Retinal pigment epithelial cell (primary cell): ENCODE measurements at regions not wholly inside any gene's neighbourhood (a gene's known extent, or its start where the extent isn't known, plus 50 kb on each side); places are given as distances from the start of the nearest gene placed in this dataset.

Experiments used
- DNase-seq: peaks from one replicate; pipeline ENCODE4 v3.0.0-alpha.2; 2010; ENCODE audit warnings: low read depth
- H3K4me3 ChIP-seq: 2 replicates; pipeline ENCODE4 v1.5.1; 2011; ENCODE audit warnings: mild to moderate bottlenecking, low read length, control low read depth, moderate library complexity
- CTCF ChIP-seq: conservative IDR thresholded peaks from 2 replicates; pipeline ENCODE4 v1.5.1; 2011; ENCODE audit warnings: low read depth, low read length, control low read depth, inconsistent platforms

GRCh38 chr6:119587537-119587936, 238.0 kb upstream of the MAN1A1 start:
- no peak overlapping the region for H3K4me3 ChIP-seq
- TF ChIP-seq CTCF, result no peak
- DNase-seq, result no peak

- TF ChIP-seq CTCF, result no peak
- no peak overlapping the region for H3K4me3 ChIP-seq
- DNase-seq, result no peak
Observed at GRCh38 chr6:119586250-119586882, 236.8 kb upstream of the MAN1A1 start.

GRCh38 chr6:119584088-119584487, 234.5 kb upstream of the MAN1A1 start:
- TF ChIP-seq CTCF, result no peak

GRCh38 chr6:119581220-119581619, 231.7 kb upstream of the MAN1A1 start:
- no peak for DNase-seq
- no peak for TF ChIP-seq CTCF
- no peak overlapping the region for H3K4me3 ChIP-seq

More at GRCh38 chr6:119584088-119584487, 234.5 kb upstream of the MAN1A1 start:
- DNase-seq, result no peak
- no peak overlapping the region for H3K4me3 ChIP-seq

- no peak for DNase-seq
- no peak overlapping the region for H3K4me3 ChIP-seq
- TF ChIP-seq CTCF, result no peak
Observed at GRCh38 chr6:119575721-119576120, 226.2 kb upstream of the MAN1A1 start.

- DNase-seq, result no peak
- no peak overlapping the region for H3K4me3 ChIP-seq
- TF ChIP-seq CTCF, result no peak
Observed at GRCh38 chr6:119568580-119568979, 219.0 kb upstream of the MAN1A1 start.

GRCh38 chr6:119566546-119567260, 217.1 kb upstream of the MAN1A1 start:
- TF ChIP-seq CTCF, result no peak
- no peak for DNase-seq
- no peak overlapping the region for H3K4me3 ChIP-seq
